ENCODE measurements at regions not wholly inside any gene's neighbourhood (a gene's known extent, or its start where the extent isn't known, plus 50 kb on each side); places are given as distances from the start of the nearest gene placed in this dataset.
"Not testable (repeated sequence)": the region's sequence is repeated elsewhere in the genome, so short reads cannot be mapped to it uniquely, and the experiment has no call there.

DNA sequence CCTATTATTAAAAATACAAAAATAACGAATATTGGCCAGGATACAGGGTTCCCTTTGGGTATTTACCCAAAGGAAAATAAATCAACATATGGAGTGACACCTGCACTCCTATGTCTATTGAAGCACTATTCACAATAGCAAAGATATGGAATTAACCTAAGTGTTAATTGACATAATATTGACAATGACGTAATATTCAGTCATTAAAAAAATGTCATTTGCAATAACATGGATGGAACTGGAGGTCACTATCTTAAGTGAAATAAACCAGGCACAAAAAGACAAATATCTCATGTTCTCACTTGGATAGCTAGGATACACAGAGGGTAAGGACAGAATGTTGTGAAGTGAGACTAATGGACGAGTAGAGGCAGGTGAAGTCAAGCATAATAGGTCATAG lies 326.3 kb upstream of the PTGER4 start:
- no peak for DNase-seq
- no peak for ATAC-seq

DNA sequence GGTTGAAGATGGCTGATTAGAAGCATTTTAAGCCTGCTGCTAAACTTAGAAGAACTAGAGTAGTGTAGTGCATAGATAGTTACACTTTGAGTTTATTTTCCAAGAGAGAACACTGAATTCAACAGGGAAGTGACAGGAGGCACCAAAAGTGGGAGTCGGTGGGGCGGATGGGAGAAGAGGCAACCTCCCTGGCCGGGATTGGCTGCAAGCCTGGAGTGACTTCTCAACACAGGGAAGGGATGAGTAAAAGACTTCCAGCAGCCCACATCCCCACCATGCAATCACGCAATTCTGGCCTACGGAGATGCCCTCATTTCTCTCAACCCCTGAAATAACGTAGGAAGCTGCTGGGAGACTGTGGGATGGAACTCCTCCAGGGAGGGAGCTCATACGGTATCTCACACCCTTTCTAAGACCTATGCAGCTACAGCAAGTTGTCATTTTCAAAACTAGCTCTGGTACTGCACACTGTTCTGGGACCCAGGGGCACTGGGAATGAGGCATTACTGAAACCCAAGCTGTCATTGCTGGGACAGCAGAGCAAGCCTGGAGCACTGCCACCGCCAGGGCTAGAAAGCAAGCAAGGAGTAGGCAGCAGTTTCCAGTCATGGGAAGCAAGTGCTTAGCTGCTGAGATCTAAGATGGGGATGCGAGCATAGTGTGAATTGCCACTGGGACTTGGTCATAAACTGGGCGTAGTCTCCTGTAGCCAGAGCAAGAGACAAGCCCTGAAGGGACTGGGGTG lies 331.6 kb upstream of the PTGER4 start:
- no peak for ATAC-seq

GRCh38 chr5:40346901-40347300 lies 332.8 kb upstream of the PTGER4 start:
- DNase-seq (no peak), ATAC-seq (no peak)

More for the DNA sequence above, 331.6 kb upstream of the PTGER4 start:
- no peak for DNase-seq

DNA sequence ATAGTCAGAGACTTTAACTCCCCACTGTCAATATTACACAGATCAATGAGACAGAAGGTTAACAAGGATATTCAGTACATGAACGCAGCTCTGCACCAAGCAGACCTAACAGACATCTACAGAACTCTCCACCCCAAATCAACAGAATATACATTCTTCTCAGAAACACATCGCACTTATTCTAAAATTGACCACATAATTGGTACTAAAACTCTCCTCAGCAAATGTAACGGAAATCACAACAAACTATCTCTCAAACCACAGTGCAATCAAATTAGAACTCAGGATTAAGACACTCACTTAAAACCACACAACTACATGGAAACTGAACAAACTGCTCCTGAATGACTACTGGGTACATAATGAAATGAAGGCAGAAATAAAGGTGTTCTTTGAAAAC lies 341.3 kb upstream of the PTGER4 start:
- not testable (repeated sequence) for DNase-seq, ATAC-seq

- no peak for DNase-seq
- no peak for ATAC-seq
Measured at GRCh38 chr5:40334242-40334635, 345.5 kb upstream of the PTGER4 start.

DNA sequence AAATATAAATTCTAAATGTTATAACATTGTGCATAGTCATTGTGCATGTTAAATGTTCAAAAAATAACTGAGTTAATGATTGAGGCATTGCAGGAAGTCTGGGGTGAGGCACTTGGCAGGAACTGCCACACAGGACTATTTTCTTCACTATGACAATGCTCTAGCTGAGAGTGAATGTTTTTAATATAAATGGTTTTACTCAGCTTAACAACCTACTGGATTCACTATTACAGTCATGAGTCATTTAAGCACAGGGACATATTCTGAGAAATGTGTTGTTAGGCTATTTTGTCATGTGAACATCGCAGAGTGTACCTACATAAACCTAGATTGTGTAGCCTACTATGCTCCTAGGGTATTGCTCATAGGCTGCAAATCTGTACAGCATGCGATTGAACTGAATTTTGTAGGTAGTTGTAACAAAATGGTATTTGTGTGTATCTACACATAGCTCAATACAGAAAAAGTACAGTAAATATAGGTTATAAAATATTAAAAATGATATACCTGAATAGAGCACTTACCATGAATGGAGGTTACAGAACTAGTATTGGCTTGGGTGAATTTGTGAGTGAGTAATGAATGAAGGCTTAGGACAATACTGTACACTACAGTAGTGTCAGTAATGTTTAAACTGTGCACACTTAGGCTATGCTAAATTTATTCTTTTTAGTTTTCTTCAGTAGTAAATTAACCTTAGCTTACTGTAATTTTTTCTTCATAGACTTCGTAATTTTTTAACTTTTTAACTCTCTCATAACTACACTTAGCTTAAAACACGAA lies 346.1 kb upstream of the PTGER4 start:
- DNase-seq (no peak), ATAC-seq (peak; percentile 93)

DNA sequence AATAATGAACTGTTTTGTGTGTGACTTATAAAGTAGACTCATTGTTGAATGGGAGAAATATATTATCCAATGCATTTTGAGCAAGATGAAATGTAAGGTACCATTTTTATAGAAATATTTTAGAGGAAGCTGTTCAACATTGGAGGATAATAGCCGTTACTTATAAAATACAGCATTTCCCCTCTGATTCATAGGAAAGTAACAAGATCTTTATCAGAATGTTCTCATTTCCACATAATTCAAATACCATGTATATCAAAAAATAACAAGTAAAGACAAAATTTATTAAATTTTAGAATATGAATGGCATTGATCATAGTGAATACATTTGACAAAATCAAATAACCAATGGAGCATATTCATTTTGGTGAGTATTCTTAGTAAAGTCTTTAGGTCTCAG lies 346.7 kb upstream of the PTGER4 start:
- DNase-seq, result no peak
- ATAC-seq, result no peak

- ATAC-seq (no peak), DNase-seq (no peak)
Measured at GRCh38 chr5:40331616-40332015, 348.1 kb upstream of the PTGER4 start.

DNA sequence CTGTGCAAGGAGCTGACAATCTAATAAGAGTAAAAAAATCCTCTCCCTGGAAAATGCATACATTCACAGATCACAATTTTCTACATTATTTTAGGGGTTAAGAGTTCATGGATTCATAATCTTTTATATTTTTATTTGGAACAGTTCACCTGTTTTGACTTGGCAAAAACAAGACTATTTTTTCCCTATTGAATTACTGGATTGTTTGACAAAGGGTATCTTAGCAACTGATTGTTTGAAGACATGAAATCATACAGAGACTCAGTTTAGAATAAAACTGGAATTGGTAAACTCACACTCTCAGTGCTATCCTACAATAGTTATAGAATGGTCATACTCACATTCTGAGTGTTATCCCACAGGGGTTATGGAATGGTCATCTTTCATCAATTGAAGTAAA lies 358.2 kb upstream of the PTGER4 start:
- DNase-seq, result no peak
- ATAC-seq, result no peak

GRCh38 chr5:40318395-40318794 lies 361.3 kb upstream of the PTGER4 start:
- ATAC-seq (no peak), DNase-seq (no peak)

GRCh38 chr5:40317023-40317422 lies 362.7 kb upstream of the PTGER4 start:
- ATAC-seq (no peak), DNase-seq (no peak)

- no peak for DNase-seq
- no peak for ATAC-seq
Measured at GRCh38 chr5:40315126-40315525, 364.6 kb upstream of the PTGER4 start.

DNA sequence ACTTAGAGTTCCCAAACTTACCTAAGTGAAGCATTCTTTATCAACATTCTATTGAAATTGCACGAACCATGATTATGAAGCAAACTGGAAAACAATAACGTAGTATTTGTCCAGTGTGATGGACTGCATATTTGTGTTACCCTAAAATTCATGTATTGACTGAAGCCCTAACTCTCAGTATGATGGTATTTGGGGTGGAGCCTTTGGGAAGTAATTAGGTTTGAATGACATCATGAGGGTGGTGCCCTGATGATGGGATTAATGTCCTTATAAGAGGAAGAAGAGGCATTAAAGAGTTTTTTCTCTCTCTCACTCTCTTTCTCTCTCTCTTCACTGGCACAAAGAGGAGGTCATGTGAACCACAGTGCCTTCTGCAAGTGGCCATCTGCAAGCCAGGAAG lies 365.4 kb upstream of the PTGER4 start:
- ATAC-seq (no peak), DNase-seq (no peak)

DNA sequence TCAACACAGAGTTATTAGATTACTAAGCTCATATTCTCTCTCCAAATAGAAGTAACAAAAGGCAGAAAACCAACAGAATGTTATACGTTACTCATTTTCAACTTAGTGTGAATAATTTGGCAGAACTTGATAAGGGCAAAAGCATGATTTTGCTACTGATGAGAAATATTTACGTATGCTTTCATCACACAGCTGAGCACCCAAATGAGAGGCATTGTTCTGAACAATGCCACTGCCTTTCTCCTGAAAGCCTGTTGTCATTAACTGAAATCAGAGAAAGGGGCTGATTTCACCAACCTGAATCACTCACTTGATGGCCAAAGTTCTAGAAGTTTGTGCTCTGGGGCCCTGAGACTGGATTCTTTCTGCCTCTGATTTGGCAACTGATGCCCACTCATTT lies 367.5 kb upstream of the PTGER4 start:
- ATAC-seq, result no peak
- no peak for DNase-seq

DNA sequence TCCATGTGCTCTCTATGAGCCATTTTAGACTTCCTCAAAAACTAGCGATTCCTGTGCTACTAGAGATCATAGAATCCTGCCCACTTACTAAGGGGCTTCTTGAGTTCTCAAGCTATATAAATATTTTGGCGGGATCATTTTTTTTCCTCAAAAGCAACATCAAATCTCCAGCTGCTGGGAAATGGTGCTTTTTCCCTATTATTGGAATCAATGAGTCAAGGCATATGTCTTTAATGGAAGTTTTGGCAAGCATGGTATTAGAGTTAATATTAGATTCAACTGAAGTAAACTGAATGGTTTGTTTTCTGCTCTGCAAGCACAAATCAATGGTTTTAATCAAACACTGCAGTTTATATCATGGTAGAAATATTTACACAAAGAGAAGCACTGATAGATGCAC lies 369.9 kb upstream of the PTGER4 start:
- ATAC-seq, result no peak
- no peak for DNase-seq

DNA sequence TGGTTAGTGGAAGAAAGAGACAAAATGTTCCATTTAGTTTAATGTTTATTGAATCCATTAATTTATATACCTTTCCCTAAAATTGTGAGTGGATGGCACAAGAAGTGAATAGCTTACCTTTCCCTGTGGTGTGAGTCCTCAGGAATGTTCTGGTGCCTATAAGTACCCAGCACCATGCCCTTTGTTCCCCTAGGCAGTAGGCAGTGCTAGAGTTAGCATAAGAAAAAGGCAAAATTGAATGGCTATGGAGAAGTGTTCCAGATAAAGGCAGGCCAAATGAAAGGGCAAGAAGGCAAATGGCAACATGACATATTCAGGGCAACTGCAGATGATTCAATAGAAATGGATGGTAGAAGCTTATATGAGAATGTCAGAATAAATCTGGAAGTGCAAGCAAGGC lies 370.8 kb upstream of the PTGER4 start:
- ATAC-seq, result no peak
- no peak for DNase-seq

GRCh38 chr5:40307920-40308319 lies 371.8 kb upstream of the PTGER4 start:
- ATAC-seq (peak; percentile 75), DNase-seq (no peak)

DNA sequence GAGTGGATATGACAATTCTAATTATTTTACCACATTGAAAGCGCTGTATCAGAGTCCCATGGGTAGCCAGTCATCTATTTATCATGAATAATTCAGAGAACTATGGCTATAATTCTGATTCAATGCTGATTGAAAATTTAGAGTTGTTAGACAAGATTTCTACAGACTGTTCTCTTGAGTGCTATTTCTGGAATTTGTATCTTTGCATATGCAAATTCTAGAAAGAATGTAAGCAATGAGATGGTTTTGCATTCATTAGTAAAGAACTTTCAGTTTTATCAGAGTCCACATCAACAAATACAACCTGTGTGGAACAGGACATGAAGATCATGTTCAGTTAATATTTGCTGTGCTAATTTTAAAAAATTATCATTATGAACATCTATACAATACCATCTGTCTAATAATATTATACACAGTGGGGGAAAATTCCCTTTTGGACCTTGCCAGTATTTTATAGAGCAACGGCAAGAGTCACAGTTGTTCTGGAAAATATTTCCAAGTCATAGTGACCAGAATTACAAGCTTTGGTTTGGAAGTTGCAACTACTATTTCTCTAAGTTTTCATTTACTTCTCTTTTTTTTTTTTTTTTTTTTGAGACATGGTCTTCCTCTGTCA lies 372.7 kb upstream of the PTGER4 start:
- DNase-seq (no peak), ATAC-seq (no peak)

DNA sequence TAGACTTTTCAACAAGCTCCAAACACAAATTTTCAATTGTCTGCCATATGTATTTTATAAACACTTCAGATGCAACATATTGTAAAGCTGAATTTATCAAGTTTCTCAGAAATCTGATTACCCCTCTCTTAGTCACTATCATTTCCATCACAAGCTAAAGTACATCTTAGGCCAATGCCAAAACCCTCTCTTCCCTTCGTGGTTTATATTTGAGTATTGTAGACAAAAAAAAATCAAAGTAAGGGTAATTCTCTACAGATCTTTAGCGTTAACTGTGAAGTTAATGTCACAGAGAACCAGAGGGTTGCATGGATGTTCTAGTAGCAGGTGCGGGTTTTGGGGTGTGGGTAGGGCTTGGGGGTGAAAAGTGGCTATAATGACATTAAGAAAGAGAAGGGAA lies 387.7 kb upstream of the PTGER4 start:
- ATAC-seq (no peak), DNase-seq (no peak)

- no peak for DNase-seq
- no peak for ATAC-seq
Measured at GRCh38 chr5:40291338-40291737, 388.4 kb upstream of the PTGER4 start.

DNA sequence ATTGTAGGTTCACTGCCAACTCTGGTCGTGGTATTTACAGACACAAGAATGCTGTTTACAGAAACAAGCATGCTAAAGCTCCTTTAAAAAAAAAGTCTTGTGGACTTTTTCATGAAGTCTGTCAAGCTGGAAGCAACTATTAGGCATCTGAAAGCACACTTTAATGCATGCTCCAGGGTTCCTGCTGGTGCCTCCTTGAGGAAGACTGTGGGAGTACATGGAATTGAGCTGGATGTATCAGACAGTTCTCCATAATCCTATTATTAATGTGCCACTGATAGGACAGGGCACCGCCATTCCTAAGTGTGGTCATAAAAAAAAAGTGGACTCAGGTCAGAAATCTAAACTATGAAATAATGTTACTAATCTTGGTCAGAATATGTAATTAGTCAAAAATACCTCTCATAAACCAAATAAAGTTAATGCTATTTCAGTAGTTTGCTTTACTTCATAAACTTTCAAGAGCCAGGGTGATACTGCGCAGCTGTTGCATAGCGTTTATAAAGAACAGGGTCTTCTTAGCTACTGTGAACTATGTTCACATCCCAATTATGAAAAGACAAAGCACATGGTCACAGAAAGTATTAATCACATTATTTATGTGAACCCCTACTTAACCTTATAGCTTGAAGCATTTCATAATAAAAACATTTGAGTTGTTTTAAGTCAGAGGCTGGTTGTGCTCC lies 390.8 kb upstream of the PTGER4 start:
- DNase-seq, result no peak
- ATAC-seq, result no peak

DNA sequence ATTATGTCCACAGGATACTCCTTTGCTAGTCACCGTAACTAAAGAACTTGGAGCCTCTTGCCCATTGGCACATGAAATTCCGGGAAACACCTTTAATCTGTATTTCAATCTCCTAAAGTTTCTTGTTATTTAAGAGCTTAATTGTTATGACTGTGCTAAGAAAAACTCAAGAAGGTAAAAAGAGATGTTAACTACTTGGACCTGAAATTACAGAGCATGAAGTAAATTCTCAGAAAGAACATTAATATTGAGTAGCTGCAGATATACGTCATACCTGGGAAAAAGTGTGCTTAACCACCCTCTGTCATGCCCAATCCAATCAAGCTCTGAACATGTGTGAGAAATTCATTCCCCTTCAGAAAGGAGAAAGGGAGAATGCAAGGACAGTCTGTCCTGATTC lies 394.9 kb upstream of the PTGER4 start:
- DNase-seq, result no peak
- ATAC-seq, result no peak

DNA sequence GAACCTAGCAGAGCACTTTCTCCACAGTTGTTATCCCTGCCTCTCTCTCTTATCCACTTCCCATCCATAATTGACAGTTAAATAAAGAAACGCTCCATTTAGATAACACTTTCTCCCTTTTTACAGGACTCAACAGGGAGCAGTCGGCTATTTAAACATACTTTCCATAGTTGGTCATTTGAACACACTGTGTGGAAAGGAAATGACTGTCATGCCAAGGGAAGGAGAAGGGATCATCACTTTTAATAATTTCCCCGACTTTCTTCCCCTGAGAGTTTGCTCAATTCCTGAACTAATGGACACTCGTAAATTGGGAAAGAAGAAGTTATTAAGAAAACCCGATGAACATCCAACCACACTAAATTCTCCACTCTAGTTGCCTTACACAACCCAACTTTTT lies 400.8 kb upstream of the PTGER4 start:
- ATAC-seq (no peak), DNase-seq (no peak)
